T follicular helper cell (primary cell): ENCODE measurements at regions not wholly inside any gene's neighbourhood (a gene's known extent, or its start where the extent isn't known, plus 50 kb on each side); places are given as distances from the start of the nearest gene placed in this dataset.
"Not testable (repeated sequence)": the region's sequence is repeated elsewhere in the genome, so short reads cannot be mapped to it uniquely, and the experiment has no call there.

Experiments
- DNase-seq: peaks from one replicate; pipeline ENCODE4 v3.0.0-alpha.2; 2020; ENCODE audit warnings: low read depth

- DNase-seq: no peak
Observed at GRCh38 chr2:239882781-239883180, 142.4 kb downstream of the NDUFA10 start.

- peak; percentile 36 for DNase-seq
Observed at GRCh38 chr2:239882331-239882732, 142.8 kb downstream of the NDUFA10 start.

DNA sequence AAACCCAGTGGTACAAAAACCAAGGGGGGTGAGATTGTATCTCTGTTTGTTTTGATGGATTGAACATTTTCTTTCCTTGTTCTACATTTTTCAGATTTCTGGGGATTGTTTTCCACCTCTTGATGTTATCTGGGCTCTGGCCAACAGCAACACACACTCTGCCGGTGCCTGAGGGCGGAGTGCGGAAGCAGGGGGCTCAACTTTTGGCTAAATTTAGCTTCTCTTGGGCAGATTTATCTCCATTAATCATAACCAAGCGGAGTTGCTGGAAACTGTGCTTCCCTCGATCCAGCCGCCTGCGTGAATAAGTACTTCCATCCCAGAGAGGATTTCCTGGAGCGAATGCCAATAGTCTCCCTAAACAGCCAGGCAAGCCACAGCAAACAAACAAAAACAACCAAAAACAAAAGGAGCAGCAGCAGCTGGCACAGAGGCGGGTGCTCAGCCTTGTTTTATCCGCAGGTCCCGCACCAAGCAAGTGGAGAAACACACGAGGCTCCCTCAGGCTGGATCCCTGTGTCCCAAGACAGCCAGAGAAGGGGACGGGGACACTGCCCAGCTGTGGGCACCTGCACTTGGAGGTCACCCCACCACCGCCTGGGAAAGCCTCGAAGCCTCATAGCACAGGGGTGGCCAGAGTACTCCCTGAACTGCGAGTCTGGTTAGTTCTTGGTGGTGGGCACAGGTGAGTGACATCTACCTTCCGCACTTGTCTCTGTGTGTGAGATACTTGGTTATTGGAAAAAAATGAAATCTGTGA lies 143.4 kb downstream of the NDUFA10 start:
- no peak for DNase-seq

GRCh38 chr2:239881031-239881471 lies 144.1 kb downstream of the NDUFA10 start:
- no peak for DNase-seq

DNA sequence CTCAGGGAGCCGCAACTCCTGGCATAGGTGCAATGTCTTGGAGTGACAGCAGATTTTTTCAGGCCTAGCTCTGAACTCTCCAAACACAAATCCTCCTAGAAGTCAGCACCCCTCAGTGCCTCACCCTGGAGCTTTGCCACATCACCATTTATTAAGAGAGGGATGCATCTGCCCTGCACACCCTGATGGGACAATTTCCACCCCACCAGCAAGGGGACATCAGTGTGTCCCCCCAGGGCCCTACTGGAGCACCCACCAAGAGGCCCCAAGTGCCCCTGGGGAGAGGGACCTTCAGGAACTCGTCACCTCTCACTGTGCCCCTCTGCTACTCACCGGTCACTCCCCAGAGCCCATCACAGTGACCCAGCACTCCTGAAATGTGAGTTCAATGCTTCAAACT lies 144.7 kb downstream of the NDUFA10 start:
- no peak for DNase-seq

- no peak for DNase-seq
Observed at GRCh38 chr2:239879423-239880084, 145.6 kb downstream of the NDUFA10 start.

- DNase-seq: no peak
Observed at GRCh38 chr2:239878686-239879085, 146.5 kb downstream of the NDUFA10 start.

GRCh38 chr2:239876948-239877289 lies 148.2 kb downstream of the NDUFA10 start:
- DNase-seq: no peak

DNA sequence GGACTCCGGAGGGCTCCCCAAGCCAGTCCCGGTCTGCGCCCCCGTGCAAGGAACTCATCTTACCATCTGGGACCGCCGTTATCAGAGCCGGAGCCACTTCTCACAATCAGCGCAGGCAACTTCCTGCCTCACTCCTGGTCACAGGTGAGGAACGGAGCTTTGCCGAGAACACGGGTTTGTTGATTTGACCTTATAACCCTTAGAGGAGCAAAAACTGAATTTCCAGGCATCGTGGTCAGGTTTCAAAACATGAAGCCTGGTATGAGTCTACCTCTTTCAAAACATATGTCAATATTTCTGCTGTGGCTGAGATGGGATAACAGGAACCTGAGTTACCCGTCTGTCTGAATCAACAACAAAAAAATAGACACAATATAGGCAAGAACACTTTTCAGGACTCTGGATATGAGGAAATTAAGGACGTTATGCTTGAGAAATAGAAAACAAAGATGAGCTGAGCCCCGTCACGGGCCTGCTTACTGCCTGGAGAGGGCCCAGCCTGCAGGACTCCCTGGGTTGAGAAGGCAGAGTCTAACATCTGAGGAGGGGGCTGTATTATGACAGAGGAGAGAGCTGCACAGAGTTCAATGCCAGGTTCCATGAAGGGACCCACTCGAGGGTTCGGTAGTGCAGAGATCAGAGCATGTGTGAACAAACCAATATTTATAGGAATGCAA lies 148.7 kb downstream of the NDUFA10 start:
- no peak for DNase-seq

DNA sequence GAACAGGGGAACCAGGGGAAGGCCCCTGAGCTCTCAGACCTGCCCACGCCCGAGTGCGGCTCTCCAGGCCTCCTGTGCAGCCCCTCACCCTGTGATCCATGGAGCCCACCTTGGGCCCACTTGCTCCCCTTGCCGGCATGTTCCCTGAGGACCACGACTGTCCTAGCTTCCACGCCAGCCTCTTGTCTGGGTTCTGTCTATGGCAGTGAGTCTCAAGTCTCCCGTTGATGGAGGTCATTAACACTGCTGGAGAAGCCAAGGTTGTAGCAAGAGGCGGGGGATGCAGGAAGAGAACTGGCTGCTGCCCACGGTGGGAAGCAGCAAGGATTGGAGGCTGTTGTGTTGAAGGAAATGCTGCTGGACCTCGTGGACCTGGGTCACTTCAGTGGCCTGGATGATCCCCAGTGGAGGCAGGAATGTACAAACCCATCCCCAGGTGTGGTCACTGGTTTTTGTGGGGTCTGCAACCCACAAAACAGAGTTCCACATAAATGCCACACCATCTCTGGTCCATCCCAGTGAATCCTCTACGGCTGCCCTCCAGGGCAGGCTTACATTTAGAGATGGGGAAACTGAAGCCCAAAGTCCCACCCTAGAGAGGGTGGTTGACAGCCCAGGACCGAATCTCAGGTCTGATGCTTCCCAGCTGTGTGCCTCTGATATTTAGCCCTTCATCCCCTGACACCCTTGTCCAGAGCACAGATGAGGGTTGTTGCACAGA lies 150.3 kb downstream of the NDUFA10 start:
- DNase-seq: no peak

GRCh38 chr2:239873656-239874635 lies 151.2 kb downstream of the NDUFA10 start:
- DNase-seq: no peak

DNA sequence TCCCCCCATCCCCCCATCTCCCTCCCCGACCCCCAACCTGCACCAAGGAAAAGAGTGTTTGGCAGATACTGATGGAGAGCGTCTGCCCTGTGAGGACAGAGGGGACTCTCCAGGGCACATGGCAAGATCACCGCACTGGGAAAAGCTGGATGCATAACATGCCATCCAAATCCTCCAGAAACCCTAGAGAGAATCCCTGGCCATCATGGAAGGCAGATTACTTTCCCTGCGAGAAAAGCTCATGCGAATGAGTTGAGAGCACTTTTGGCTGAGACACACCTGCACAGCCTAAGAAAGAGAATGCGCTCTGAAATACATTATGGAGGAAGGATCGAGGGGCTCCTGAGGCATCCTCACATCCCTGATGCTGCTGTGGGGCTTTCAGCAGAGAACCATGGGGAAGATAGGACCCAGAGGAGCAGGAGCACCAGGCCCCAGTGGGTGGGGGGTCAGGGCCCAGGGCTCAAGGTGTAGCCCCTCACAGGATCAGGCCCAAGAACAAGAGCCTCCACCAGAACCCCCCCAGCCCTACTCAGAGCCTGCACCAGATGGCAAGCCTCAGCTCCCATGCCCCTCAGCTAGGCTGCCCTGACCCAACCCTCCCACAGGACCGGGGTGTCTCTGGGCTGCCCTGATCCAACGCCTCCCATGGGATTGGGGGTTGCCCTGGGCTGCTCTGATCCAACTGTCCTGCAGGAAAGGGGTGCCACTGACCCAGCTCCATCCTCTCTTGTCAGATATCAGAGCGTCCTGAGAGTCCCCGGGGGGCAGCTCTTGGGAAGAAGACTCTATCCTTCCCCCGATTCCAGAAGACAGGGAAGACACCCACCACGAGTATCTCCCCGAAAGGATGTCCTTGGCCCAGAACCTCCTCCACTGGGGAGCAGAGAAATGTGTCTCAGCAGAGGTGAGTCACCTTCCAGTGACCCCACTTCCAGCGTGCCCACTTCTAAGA lies 153.4 kb downstream of the NDUFA10 start:
- no peak for DNase-seq

GRCh38 chr2:239870863-239871262 lies 154.3 kb downstream of the NDUFA10 start:
- DNase-seq: no peak

DNA sequence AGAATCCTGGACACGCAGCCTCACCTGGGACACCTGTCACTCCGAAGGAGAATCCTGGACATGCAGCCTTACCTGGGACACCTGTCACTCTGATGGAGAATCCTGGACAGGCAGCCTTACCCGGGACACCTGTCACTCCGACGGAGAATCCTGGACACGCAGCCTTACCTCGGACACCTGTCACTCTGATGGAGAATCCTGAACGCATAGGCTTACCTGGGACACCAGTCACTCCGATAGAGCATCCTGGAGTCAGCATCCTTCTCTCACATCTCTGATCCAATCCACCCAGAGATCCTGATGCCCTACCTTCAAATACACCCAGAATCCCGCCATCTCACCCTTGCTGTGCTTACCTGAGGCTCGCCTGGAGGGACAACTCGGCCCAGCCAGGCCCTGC lies 154.9 kb downstream of the NDUFA10 start:
- DNase-seq: no peak

GRCh38 chr2:239869272-239870155 lies 155.6 kb downstream of the NDUFA10 start:
- DNase-seq: no peak

GRCh38 chr2:239868556-239869181 lies 156.5 kb downstream of the NDUFA10 start:
- DNase-seq: no peak

- DNase-seq: no peak
Observed at GRCh38 chr2:239866778-239867177, 158.4 kb downstream of the NDUFA10 start.

DNA sequence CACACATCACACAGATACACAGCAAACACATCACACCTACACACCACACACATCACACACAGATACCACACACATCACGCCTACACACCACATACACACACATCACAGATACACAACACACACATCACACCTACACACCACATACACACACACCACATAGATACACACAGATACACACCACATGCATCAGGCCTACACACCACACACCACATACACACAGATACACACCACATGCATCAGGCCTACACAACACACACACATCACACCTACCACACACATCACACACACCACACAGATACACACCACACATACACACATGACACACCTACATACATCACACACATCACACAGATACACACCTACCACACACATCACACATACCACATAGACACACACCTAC lies 158.8 kb downstream of the NDUFA10 start:
- no peak for DNase-seq

GRCh38 chr2:239865856-239866255 lies 159.3 kb downstream of the NDUFA10 start:
- not testable (repeated sequence) for DNase-seq
